ENCODE measurements at regions not wholly inside any gene's neighbourhood (a gene's known extent, or its start where the extent isn't known, plus 50 kb on each side); places are given as distances from the start of the nearest gene placed in this dataset.

GRCh38 chr10:78713659-78714058, 355.1 kb upstream of the ZMIZ1 start:
- H3K9ac ChIP-seq (ENCODE audit: low read length), result no peak overlapping the region
- no peak overlapping the region for H3K4me3 ChIP-seq (ENCODE audit: low read depth in 1 of 2, low read length in 2 of 2)
- no peak overlapping the region for H3K27ac ChIP-seq (ENCODE audit: low read depth, low read length)
- H3K27me3 ChIP-seq (ENCODE audit: control insufficient read depth in 1 of 2, insufficient read depth in 2 of 2, low read length in 2 of 2), result no peaks in the 10 kb centered on the region
- no peaks in the 10 kb centered on the region for H3K36me3 ChIP-seq (ENCODE audit: insufficient read depth, low read length)
- no peaks in the 10 kb centered on the region for H3K9me3 ChIP-seq (ENCODE audit: low read length)
- H3K4me1 ChIP-seq (ENCODE audit: insufficient read depth, low read length), result peaks cover 6% of the 10 kb centered on the region

GRCh38 chr10:78714225-78714624, 354.5 kb upstream of the ZMIZ1 start:
- no peaks in the 10 kb centered on the region for H3K9me3 ChIP-seq (ENCODE audit: low read length)
- no peak overlapping the region for H3K27ac ChIP-seq (ENCODE audit: low read depth, low read length)
- peaks cover 6% of the 10 kb centered on the region for H3K4me1 ChIP-seq (ENCODE audit: insufficient read depth, low read length)
- no peak overlapping the region for H3K4me3 ChIP-seq (ENCODE audit: low read depth in 1 of 2, low read length in 2 of 2)
- no peaks in the 10 kb centered on the region for H3K36me3 ChIP-seq (ENCODE audit: insufficient read depth, low read length)
- H3K27me3 ChIP-seq (ENCODE audit: control insufficient read depth in 1 of 2, insufficient read depth in 2 of 2, low read length in 2 of 2), result no peaks in the 10 kb centered on the region
- no peak overlapping the region for H3K9ac ChIP-seq (ENCODE audit: low read length)

GRCh38 chr10:78715435-78715834, 353.3 kb upstream of the ZMIZ1 start:
- Histone ChIP-seq H3K9ac (ENCODE audit: low read length) (no peak overlapping the region), H3K9me3 (ENCODE audit: low read length) (no peaks in the 10 kb centered on the region), H3K27me3 (ENCODE audit: control insufficient read depth in 1 of 2, insufficient read depth in 2 of 2, low read length in 2 of 2) (no peaks in the 10 kb centered on the region), H3K4me1 (ENCODE audit: insufficient read depth, low read length) (peaks cover 6% of the 10 kb centered on the region), H3K27ac (ENCODE audit: low read depth, low read length) (no peak overlapping the region), H3K36me3 (ENCODE audit: insufficient read depth, low read length) (no peaks in the 10 kb centered on the region), H3K4me3 (ENCODE audit: low read depth in 1 of 2, low read length in 2 of 2) (no peak overlapping the region)

GRCh38 chr10:78716043-78716660, 352.6 kb upstream of the ZMIZ1 start:
- no peak overlapping the region for H3K9ac ChIP-seq (ENCODE audit: low read length)
- H3K9me3 ChIP-seq (ENCODE audit: low read length), result no peaks in the 10 kb centered on the region
- H3K27ac ChIP-seq (ENCODE audit: low read depth, low read length), result no peak overlapping the region
- H3K27me3 ChIP-seq (ENCODE audit: control insufficient read depth in 1 of 2, insufficient read depth in 2 of 2, low read length in 2 of 2), result no peaks in the 10 kb centered on the region
- H3K4me1 ChIP-seq (ENCODE audit: insufficient read depth, low read length), result peaks cover 6% of the 10 kb centered on the region
- no peak overlapping the region for H3K4me3 ChIP-seq (ENCODE audit: low read depth in 1 of 2, low read length in 2 of 2)
- H3K36me3 ChIP-seq (ENCODE audit: insufficient read depth, low read length), result no peaks in the 10 kb centered on the region

- no peaks in the 10 kb centered on the region for H3K36me3 ChIP-seq (ENCODE audit: insufficient read depth, low read length)
- peaks cover 6% of the 10 kb centered on the region for H3K4me1 ChIP-seq (ENCODE audit: insufficient read depth, low read length)
- no peak overlapping the region for H3K27ac ChIP-seq (ENCODE audit: low read depth, low read length)
- no peak overlapping the region for H3K4me3 ChIP-seq (ENCODE audit: low read depth in 1 of 2, low read length in 2 of 2)
- no peak overlapping the region for H3K9ac ChIP-seq (ENCODE audit: low read length)
- H3K27me3 ChIP-seq (ENCODE audit: control insufficient read depth in 1 of 2, insufficient read depth in 2 of 2, low read length in 2 of 2), result no peaks in the 10 kb centered on the region
- no peaks in the 10 kb centered on the region for H3K9me3 ChIP-seq (ENCODE audit: low read length)
Measured at GRCh38 chr10:78717200-78717599, 351.6 kb upstream of the ZMIZ1 start.

GRCh38 chr10:78718032-78718572, 350.7 kb upstream of the ZMIZ1 start:
- no peaks in the 10 kb centered on the region for H3K27me3 ChIP-seq (ENCODE audit: control insufficient read depth in 1 of 2, insufficient read depth in 2 of 2, low read length in 2 of 2)
- H3K9me3 ChIP-seq (ENCODE audit: low read length), result no peaks in the 10 kb centered on the region
- no peak overlapping the region for H3K4me3 ChIP-seq (ENCODE audit: low read depth in 1 of 2, low read length in 2 of 2)
- no peak overlapping the region for H3K27ac ChIP-seq (ENCODE audit: low read depth, low read length)
- peaks cover 6% of the 10 kb centered on the region for H3K4me1 ChIP-seq (ENCODE audit: insufficient read depth, low read length)
- H3K9ac ChIP-seq (ENCODE audit: low read length), result no peak overlapping the region
- H3K36me3 ChIP-seq (ENCODE audit: insufficient read depth, low read length), result no peaks in the 10 kb centered on the region

GRCh38 chr10:78719276-78719675, 349.5 kb upstream of the ZMIZ1 start:
- Histone ChIP-seq H3K9ac (ENCODE audit: low read length) (no peak overlapping the region), H3K4me1 (ENCODE audit: insufficient read depth, low read length) (peaks cover 6% of the 10 kb centered on the region), H3K36me3 (ENCODE audit: insufficient read depth, low read length) (no peaks in the 10 kb centered on the region), H3K9me3 (ENCODE audit: low read length) (no peaks in the 10 kb centered on the region), H3K27ac (ENCODE audit: low read depth, low read length) (no peak overlapping the region), H3K27me3 (ENCODE audit: control insufficient read depth in 1 of 2, insufficient read depth in 2 of 2, low read length in 2 of 2) (no peaks in the 10 kb centered on the region), H3K4me3 (ENCODE audit: low read depth in 1 of 2, low read length in 2 of 2) (no peak overlapping the region)

- Histone ChIP-seq H3K4me3 (ENCODE audit: low read depth in 1 of 2, low read length in 2 of 2) (no peak overlapping the region), H3K4me1 (ENCODE audit: insufficient read depth, low read length) (peaks cover 6% of the 10 kb centered on the region), H3K27me3 (ENCODE audit: control insufficient read depth in 1 of 2, insufficient read depth in 2 of 2, low read length in 2 of 2) (no peaks in the 10 kb centered on the region), H3K36me3 (ENCODE audit: insufficient read depth, low read length) (no peaks in the 10 kb centered on the region), H3K9me3 (ENCODE audit: low read length) (no peaks in the 10 kb centered on the region), H3K27ac (ENCODE audit: low read depth, low read length) (no peak overlapping the region), H3K9ac (ENCODE audit: low read length) (no peak overlapping the region)
Measured at GRCh38 chr10:78720091-78720490, 348.7 kb upstream of the ZMIZ1 start.

GRCh38 chr10:78721231-78721630, 347.5 kb upstream of the ZMIZ1 start:
- Histone ChIP-seq H3K27me3 (ENCODE audit: control insufficient read depth in 1 of 2, insufficient read depth in 2 of 2, low read length in 2 of 2) (no peaks in the 10 kb centered on the region), H3K4me3 (ENCODE audit: low read depth in 1 of 2, low read length in 2 of 2) (no peak overlapping the region), H3K9me3 (ENCODE audit: low read length) (no peaks in the 10 kb centered on the region), H3K4me1 (ENCODE audit: insufficient read depth, low read length) (peaks cover 6% of the 10 kb centered on the region), H3K36me3 (ENCODE audit: insufficient read depth, low read length) (no peaks in the 10 kb centered on the region), H3K27ac (ENCODE audit: low read depth, low read length) (no peak overlapping the region), H3K9ac (ENCODE audit: low read length) (no peak overlapping the region)

- no peaks in the 10 kb centered on the region for H3K4me1 ChIP-seq (ENCODE audit: insufficient read depth, low read length)
- no peaks in the 10 kb centered on the region for H3K9me3 ChIP-seq (ENCODE audit: low read length)
- no peaks in the 10 kb centered on the region for H3K36me3 ChIP-seq (ENCODE audit: insufficient read depth, low read length)
- no peak overlapping the region for H3K9ac ChIP-seq (ENCODE audit: low read length)
- H3K27ac ChIP-seq (ENCODE audit: low read depth, low read length), result no peak overlapping the region
- no peak overlapping the region for H3K4me3 ChIP-seq (ENCODE audit: low read depth in 1 of 2, low read length in 2 of 2)
- H3K27me3 ChIP-seq (ENCODE audit: control insufficient read depth in 1 of 2, insufficient read depth in 2 of 2, low read length in 2 of 2), result no peaks in the 10 kb centered on the region
Measured at GRCh38 chr10:78724846-78725245, 343.9 kb upstream of the ZMIZ1 start.

- Histone ChIP-seq H3K27ac (ENCODE audit: low read depth, low read length) (no peak overlapping the region), H3K4me1 (ENCODE audit: insufficient read depth, low read length) (no peaks in the 10 kb centered on the region), H3K4me3 (ENCODE audit: low read depth in 1 of 2, low read length in 2 of 2) (no peak overlapping the region), H3K9me3 (ENCODE audit: low read length) (no peaks in the 10 kb centered on the region), H3K9ac (ENCODE audit: low read length) (no peak overlapping the region), H3K36me3 (ENCODE audit: insufficient read depth, low read length) (no peaks in the 10 kb centered on the region), H3K27me3 (ENCODE audit: control insufficient read depth in 1 of 2, insufficient read depth in 2 of 2, low read length in 2 of 2) (no peaks in the 10 kb centered on the region)
Measured at GRCh38 chr10:78726171-78726570, 342.6 kb upstream of the ZMIZ1 start.

GRCh38 chr10:78727251-78727650, 341.5 kb upstream of the ZMIZ1 start:
- Histone ChIP-seq H3K27me3 (ENCODE audit: control insufficient read depth in 1 of 2, insufficient read depth in 2 of 2, low read length in 2 of 2) (no peaks in the 10 kb centered on the region), H3K4me3 (ENCODE audit: low read depth in 1 of 2, low read length in 2 of 2) (no peak overlapping the region), H3K9me3 (ENCODE audit: low read length) (no peaks in the 10 kb centered on the region), H3K36me3 (ENCODE audit: insufficient read depth, low read length) (no peaks in the 10 kb centered on the region), H3K9ac (ENCODE audit: low read length) (no peak overlapping the region), H3K27ac (ENCODE audit: low read depth, low read length) (no peak overlapping the region), H3K4me1 (ENCODE audit: insufficient read depth, low read length) (no peaks in the 10 kb centered on the region)
